AG09309 (cell line): ENCODE measurements at regions not wholly inside any gene's neighbourhood (a gene's known extent, or its start where the extent isn't known, plus 50 kb on each side); places are given as distances from the start of the nearest gene placed in this dataset.

Experiments
- DNase-seq: peaks from one replicate; pipeline ENCODE4 v3.0.0-alpha.2; 2010; ENCODE audit warnings: low read depth
- H3K4me3 ChIP-seq: 2 replicates; pipeline ENCODE4 v1.5.1; 2011; ENCODE audit warnings: mild to moderate bottlenecking, low read depth, low read length, moderate library complexity; ENCODE audit not compliant: control insufficient read depth
- TF ChIP-seq, protein P1 (sequence below): IDR thresholded peaks from 2 replicates; pipeline ENCODE4 v1.5.1; 2011; ENCODE audit warnings: mild to moderate bottlenecking, low read depth, low read length, inconsistent platforms; ENCODE audit not compliant: insufficient read depth, control insufficient read depth; ENCODE audit errors: missing control alignments

DNA sequence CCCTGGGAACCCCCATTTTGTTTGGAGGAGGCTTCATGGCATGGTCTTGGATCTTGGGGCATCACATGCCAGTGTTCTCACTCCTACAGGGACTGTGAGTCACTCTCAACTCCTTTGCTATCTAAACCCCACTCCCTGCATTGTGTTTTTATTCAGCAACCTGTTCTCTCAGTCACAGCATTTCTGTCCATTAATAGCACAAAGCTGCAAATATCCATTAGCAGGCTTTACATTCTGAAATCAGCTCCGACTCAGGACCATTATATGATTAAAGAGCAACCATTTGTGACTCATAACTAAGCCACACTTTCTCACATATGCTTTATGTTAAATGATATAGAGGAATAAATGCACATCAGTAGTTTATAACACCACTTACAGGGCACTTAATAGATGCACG, 462.1 kb upstream of the BRINP1 start:
- no peak for DNase-seq
- no peak overlapping the region for H3K4me3 ChIP-seq
- TF ChIP-seq, protein P1, sequence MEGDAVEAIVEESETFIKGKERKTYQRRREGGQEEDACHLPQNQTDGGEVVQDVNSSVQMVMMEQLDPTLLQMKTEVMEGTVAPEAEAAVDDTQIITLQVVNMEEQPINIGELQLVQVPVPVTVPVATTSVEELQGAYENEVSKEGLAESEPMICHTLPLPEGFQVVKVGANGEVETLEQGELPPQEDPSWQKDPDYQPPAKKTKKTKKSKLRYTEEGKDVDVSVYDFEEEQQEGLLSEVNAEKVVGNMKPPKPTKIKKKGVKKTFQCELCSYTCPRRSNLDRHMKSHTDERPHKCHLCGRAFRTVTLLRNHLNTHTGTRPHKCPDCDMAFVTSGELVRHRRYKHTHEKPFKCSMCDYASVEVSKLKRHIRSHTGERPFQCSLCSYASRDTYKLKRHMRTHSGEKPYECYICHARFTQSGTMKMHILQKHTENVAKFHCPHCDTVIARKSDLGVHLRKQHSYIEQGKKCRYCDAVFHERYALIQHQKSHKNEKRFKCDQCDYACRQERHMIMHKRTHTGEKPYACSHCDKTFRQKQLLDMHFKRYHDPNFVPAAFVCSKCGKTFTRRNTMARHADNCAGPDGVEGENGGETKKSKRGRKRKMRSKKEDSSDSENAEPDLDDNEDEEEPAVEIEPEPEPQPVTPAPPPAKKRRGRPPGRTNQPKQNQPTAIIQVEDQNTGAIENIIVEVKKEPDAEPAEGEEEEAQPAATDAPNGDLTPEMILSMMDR, result no peak

DNA sequence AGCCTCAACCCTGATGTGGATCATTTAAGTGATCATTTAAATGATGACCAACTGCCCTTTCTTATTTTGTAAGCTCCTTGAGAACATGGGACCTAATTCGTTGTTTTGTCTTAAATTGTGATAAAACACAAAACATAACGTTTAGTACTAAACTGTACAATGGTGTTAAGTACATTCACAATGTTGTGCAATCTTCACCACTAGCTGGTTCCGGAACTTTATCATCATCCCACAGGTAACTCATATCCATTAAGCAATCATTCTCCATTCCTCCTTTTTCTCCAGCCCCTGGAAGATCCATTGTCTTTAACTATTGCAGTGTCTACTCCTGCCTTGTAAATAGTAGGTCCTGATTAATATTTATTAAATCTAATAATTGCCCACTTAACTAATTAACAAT, 460.5 kb upstream of the BRINP1 start:
- TF ChIP-seq, protein P1, result no peak
- no peak overlapping the region for H3K4me3 ChIP-seq
- no peak for DNase-seq

DNA sequence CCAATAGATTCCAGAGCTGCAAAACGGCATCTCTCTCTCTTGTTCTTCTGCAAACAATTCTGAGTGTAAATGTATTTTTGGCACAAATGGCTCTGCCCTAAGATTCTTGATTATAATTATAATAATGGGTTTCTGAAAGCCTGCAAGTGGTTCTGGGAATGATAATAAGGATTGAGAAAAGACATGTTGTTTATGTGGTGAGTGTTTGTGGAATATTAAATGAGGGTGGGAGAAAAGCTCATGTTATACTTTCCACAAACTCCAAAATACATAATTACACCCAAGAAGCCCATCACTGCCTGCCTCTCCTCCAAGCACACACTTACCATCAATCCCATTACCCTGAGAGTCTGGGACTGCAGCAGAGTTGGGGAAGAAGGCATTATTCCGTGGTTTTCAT, 460.0 kb upstream of the BRINP1 start:
- TF ChIP-seq, protein P1, result no peak
- DNase-seq, result no peak
- no peak overlapping the region for H3K4me3 ChIP-seq

DNA sequence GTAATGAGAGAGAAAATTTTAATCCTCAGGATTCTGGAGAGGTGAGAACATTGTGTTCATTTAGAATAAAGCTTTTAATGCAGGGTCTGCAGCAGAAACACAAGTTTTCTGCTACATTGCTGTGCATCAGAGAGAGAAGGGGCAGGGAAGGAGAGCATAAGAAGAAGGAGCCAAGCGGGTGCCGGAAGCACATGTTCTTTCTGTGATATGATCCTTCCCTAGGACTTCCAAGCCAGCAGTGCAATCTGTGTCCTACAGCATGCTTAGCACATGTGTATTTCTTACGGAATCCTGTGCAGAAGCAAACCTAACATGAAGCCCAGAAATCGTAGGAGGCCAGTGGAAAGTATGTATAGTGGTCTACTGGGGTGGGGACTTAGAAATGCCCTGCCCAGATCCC, 458.3 kb upstream of the BRINP1 start:
- no peak for DNase-seq
- TF ChIP-seq, protein P1, result no peak
- no peak overlapping the region for H3K4me3 ChIP-seq

DNA sequence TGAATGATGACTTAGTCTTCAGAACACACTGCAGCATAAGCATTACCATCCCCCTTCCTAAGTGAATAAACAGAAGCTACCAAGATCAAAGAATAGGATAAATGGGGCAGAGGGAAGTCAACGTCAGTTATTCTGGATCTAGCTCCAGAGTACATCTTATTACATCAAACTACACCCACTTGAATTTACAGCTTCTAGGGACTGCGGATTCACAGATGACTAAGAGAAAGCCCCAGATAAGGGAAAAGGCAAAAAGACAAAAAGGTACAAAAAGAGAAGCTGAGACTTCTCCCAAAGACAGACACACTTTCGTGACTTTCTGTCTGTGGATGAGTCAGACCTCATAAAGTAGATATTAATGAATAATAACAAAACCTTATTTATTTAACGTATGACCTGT, 457.9 kb upstream of the BRINP1 start:
- H3K4me3 ChIP-seq, result no peak overlapping the region
- TF ChIP-seq, protein P1, result no peak
- DNase-seq, result no peak

DNA sequence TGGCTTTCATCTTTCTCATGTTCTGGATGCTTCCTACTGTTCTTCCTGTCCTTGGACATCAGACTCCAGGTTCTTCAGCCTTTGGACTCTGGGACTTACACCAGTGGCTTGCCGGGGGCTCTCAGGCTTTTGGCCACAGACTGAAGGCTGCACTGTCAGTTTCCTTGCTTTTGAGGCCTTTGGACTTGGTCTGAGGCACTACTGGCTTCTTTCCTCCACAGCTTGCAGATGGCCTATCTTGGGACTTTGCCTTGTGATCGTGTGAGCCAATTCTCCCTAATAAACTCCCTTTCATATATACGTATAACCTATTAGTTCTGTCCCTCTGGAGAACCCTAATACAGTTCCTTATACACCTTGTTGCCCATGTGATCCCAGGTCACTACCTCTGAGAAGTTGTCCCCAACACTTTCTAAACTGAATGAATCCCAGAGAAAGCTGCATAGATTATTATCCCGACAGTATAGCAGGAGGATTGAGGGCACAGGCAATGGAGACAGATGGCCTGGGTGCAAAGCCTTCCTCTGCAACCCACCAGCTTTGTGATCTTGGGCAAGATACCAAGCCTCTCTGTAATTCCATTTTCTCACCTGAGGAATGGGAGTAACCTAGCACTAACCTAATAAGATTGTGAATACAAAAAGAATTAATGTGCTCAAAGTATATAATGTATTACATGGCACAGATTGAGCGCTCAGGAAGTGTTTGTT, 449.6 kb upstream of the BRINP1 start:
- H3K4me3 ChIP-seq, result no peak overlapping the region
- no peak for DNase-seq
- TF ChIP-seq, protein P1, result no peak
